Prostate gland (tissue), 2 donors: ENCODE measurements at regions not wholly inside any gene's neighbourhood (a gene's known extent, or its start where the extent isn't known, plus 50 kb on each side); places are given as distances from the start of the nearest gene placed in this dataset.

Source experiments
- DNase-seq: peaks from one replicate; pipeline ENCODE4 v3.0.0-alpha.2; 2019; ENCODE audit warnings: low spot score
- H3K27ac ChIP-seq, 2 donors: fragments of 200-600 bp; sonication (generic); 2 replicates each; pipeline ENCODE4 v1.5.1; 2017 to 2019
- H3K27me3 ChIP-seq: fragments of 200-600 bp; sonication (generic); replicated peaks from 2 replicates; pipeline ENCODE4 v1.5.1; 2019; ENCODE audit not compliant: insufficient read depth
- H3K36me3 ChIP-seq, 2 donors: fragments of 200-600 bp; sonication (generic); 1 replicate in 1 of 2; 2 replicates in 1 of 2; pipeline versions ENCODE4 v1.5.1 to v1.8.1; 2017 to 2019
- H3K4me1 ChIP-seq: fragments of 200-600 bp; sonication (generic); replicated peaks from 2 replicates; pipeline ENCODE4 v1.5.1; 2019
- H3K4me3 ChIP-seq, 2 donors: fragments of 200-600 bp; sonication (generic); 2 replicates each; pipeline ENCODE4 v1.5.1; 2017 to 2019
- H3K9me3 ChIP-seq: fragments of 200-600 bp; sonication (generic); 2 replicates; pipeline ENCODE4 v1.5.1; 2017
- POLR2A ChIP-seq: fragments of 450-650 bp; IDR thresholded peaks from one replicate; pipeline ENCODE4 v1.6.1; 2016; ENCODE audit warnings: antibody characterized with exemption, mild to moderate bottlenecking
- POLR2AphosphoS5 ChIP-seq: sonication (generic); formaldehyde crosslinking; IDR thresholded peaks from one replicate; pipeline ENCODE4 v1.6.1; 2017; ENCODE audit warnings: antibody characterized with exemption
- WGBS: methylation state at CpG from one replicate; pipeline ENCODE4 v1.1.5; 2018; 5-methylcytosine and 5-hydroxymethylcytosine counted together
- intact Hi-C: fragments of 100-400 bp; cut with DNase I; formaldehyde crosslinking; loops from one replicate; pipeline ENCODE4 v1.14.2; 2022
- TF ChIP-seq, protein P1 (sequence below), 4 experiments: fragments of 200-600 bp in 2 of 4; fragments of 450-650 bp in 2 of 4; sonication (generic) in 2 of 4; IDR thresholded peaks; 1 replicate in 3 of 4; 2 replicates in 1 of 4; pipeline ENCODE4 v1.5.1; 2016 to 2019; ENCODE audit warnings: antibody characterized with exemption in 4 of 4, mild to moderate bottlenecking in 2 of 4, moderate library complexity in 2 of 4

DNA sequence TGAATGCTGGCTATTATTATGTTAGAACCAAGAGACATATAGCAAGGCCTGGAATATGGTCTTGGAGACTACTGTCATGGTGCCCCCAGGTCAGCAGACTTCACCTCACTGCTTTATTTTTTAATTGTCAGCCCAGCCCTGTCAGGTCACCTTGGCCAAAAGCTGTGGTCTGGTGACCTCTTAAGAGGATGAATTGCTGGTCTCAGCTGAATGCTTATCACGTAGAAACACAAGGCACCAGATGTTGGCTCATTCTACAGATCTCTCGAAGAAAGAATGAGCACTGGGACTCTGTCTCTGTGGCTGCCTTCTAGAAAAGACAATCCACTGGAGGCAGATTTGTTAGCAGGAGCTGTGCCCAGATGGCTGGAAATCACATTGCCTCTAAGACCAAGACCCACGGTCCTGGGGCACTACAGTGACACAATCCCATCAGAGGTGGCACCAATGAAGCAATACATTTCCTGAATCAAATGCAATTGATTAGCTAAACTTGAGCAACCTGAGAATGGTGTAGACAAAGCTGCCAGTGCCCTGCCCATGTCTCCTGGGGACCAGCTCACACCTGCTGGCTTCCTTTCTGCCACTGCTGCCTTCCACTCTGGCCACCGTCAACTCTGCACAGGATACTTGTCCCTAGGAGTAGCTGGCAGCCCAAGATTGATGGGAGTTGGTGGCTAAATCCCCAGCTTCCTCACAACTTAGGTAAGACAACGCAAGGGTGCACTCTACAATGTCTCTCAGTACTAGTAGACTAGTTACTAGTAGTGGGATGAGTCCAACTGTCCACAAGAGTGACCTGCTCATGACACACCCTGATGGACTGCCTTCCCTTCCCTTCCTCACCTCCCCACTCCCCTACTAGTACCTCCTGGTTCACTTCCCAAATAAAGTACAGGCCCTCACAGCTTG is 384.9 kb upstream of the PROK2 start:
- H3K27me3 ChIP-seq = no peaks in the 10 kb centered on the region
- no peak overlapping the region for H3K4me3 ChIP-seq
- no peaks in the 10 kb centered on the region for H3K36me3 ChIP-seq
- no peaks in the 10 kb centered on the region for H3K4me1 ChIP-seq
- no peaks in the 10 kb centered on the region for H3K9me3 ChIP-seq
- no peak overlapping the region for H3K27ac ChIP-seq
- intact Hi-C loops = loop anchor here (10.0 kb wide), 1 partner anchor 105 kb away; no protein-coding TSS in a partner anchor
- WGBS = 99% methylated on average over 5 of the region's 5 CpGs
- TF ChIP-seq, protein P1, sequence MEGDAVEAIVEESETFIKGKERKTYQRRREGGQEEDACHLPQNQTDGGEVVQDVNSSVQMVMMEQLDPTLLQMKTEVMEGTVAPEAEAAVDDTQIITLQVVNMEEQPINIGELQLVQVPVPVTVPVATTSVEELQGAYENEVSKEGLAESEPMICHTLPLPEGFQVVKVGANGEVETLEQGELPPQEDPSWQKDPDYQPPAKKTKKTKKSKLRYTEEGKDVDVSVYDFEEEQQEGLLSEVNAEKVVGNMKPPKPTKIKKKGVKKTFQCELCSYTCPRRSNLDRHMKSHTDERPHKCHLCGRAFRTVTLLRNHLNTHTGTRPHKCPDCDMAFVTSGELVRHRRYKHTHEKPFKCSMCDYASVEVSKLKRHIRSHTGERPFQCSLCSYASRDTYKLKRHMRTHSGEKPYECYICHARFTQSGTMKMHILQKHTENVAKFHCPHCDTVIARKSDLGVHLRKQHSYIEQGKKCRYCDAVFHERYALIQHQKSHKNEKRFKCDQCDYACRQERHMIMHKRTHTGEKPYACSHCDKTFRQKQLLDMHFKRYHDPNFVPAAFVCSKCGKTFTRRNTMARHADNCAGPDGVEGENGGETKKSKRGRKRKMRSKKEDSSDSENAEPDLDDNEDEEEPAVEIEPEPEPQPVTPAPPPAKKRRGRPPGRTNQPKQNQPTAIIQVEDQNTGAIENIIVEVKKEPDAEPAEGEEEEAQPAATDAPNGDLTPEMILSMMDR (IDR thresholded peaks at IDR 0.05) = no peak
- DNase-seq = no peak

DNA sequence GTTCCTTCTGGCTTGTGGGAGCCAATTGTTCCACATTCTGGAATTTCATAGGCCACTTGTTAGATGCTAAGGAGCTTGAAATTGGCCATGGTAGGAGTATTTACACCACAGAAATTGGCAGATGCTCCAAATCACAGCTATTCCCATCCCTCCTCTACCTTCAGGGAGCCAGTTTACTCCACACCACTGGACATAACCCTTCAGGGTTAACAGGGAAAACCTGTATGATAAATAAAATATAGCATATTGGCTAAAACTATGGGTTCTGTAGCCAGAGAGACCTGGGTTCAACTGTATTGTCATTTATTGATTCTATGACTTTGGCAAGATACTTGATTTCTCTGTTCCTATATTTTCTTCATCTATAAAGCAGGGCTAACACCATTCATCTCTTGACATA is 384.2 kb upstream of the PROK2 start:
- Histone ChIP-seq H3K36me3 (no peaks in the 10 kb centered on the region), H3K9me3 (no peaks in the 10 kb centered on the region), H3K4me1 (no peaks in the 10 kb centered on the region), H3K27me3 (no peaks in the 10 kb centered on the region), H3K4me3 (no peak overlapping the region), H3K27ac (no peak overlapping the region)
- DNase-seq = no peak
- no peak for TF ChIP-seq POLR2A
- intact Hi-C loops = no loop called here

DNA sequence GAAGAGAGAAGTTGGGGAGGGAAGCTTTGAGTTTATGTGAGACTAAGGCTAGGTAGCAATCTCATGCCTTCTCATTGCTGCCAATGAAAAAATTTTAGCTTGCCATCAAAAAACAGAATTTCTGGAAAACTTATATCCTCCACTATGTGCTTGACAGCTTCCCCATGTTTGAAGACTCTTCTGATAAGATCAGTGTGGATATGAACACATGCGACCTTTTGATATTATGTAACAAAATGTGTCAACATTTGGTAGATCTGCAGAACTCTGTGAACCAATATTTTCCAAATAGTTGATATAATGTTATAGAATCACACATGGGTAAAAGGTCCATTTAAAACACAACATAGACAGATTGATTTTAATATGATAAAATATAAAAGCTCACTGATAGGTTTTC is 380.9 kb upstream of the PROK2 start:
- Histone ChIP-seq H3K4me1 (no peaks in the 10 kb centered on the region), H3K4me3 (no peak overlapping the region), H3K36me3 (no peaks in the 10 kb centered on the region), H3K27me3 (no peaks in the 10 kb centered on the region), H3K27ac (no peak overlapping the region), H3K9me3 (no peaks in the 10 kb centered on the region)
- TF ChIP-seq POLR2A (no peak), POLR2AphosphoS5 (no peak)
- TF ChIP-seq, protein P1 (IDR thresholded peaks at IDR 0.05) = no peak
- intact Hi-C loops = no loop called here
- DNase-seq = no peak
- WGBS = 70% methylated on average over 1 of the region's 1 CpG

DNA sequence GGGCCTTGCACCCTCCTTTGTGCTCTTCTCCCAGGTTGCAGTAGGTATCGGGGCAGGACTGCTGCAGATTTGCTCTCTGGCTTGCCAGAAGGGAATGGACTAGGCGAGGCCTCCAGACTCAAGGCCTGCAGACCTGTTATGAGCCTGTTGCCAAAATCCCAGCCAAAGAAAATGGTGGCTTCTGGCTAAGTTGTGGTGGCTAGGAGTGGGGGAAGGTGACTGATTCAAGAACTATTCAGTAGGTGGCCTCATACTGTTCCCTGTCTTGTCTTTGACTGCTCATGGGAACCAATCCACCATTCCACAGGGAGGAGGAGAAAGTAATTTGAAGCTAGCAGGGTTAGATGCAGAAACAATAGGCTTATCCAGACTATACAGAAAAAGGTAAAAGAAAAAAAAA is 380.4 kb upstream of the PROK2 start:
- H3K36me3 ChIP-seq = no peaks in the 10 kb centered on the region
- WGBS = 100% methylated on average over 2 of the region's 2 CpGs
- H3K27ac ChIP-seq = no peak overlapping the region
- intact Hi-C loops = no loop called here
- H3K4me1 ChIP-seq = no peaks in the 10 kb centered on the region
- TF ChIP-seq POLR2AphosphoS5 (no peak), POLR2A (no peak)
- TF ChIP-seq, protein P1 (IDR thresholded peaks at IDR 0.05) = no peak
- no peaks in the 10 kb centered on the region for H3K27me3 ChIP-seq
- H3K4me3 ChIP-seq = no peak overlapping the region
- H3K9me3 ChIP-seq = no peaks in the 10 kb centered on the region
- DNase-seq = no peak

DNA sequence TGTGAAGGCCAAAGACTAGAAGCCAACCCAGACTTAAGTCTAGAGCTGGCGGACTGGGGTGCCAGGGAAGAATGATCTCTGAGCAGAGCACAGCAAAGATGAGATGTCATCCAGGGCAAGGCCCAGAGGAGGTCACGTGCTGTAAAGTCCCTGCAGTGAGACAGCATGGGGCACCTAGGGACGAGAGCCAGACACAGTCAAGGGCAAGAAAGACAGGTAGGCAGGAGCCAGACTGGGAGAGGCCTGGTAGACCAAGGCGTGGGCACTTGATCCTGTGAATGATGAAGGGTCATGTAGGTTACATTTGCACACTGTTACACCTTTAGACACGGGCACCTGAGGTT is 379.7 kb upstream of the PROK2 start:
- H3K9me3 ChIP-seq = no peaks in the 10 kb centered on the region
- 90% methylated on average over 5 of the region's 5 CpGs for WGBS
- no peaks in the 10 kb centered on the region for H3K36me3 ChIP-seq
- no peak for DNase-seq
- no peak overlapping the region for H3K4me3 ChIP-seq
- intact Hi-C loops = no loop called here
- no peak overlapping the region for H3K27ac ChIP-seq
- H3K27me3 ChIP-seq = no peaks in the 10 kb centered on the region
- no peaks in the 10 kb centered on the region for H3K4me1 ChIP-seq
- TF ChIP-seq POLR2AphosphoS5 = no peak
- TF ChIP-seq, protein P1 (IDR thresholded peaks at IDR 0.05) = no peak
- TF ChIP-seq POLR2A = no peak
